Kidney epithelial cell (primary cell): ENCODE measurements at regions not wholly inside any gene's neighbourhood (a gene's known extent, or its start where the extent isn't known, plus 50 kb on each side); places are given as distances from the start of the nearest gene placed in this dataset.

Experiments used
- DNase-seq: peaks from one replicate; pipeline ENCODE4 v3.0.0-alpha.2; 2010; ENCODE audit warnings: low read depth
- H3K27me3 ChIP-seq: 2 replicates; pipeline ENCODE4 v1.6.0; 2011; ENCODE audit warnings: low read length; ENCODE audit not compliant: control insufficient read depth, insufficient read depth
- H3K36me3 ChIP-seq: 2 replicates; pipeline ENCODE4 v1.5.1; 2011; ENCODE audit warnings: low read length; ENCODE audit not compliant: control insufficient read depth, insufficient read depth
- H3K4me3 ChIP-seq: 2 replicates; pipeline ENCODE4 v1.5.1; 2011; ENCODE audit warnings: low read depth, mild to moderate bottlenecking, control low read depth, low read length
- CTCF ChIP-seq: IDR thresholded peaks from 2 replicates; pipeline ENCODE4 v1.5.1; 2011; ENCODE audit warnings: mild to moderate bottlenecking, moderate library complexity, low read length, control low read depth, inconsistent platforms; ENCODE audit not compliant: insufficient read depth, poor library complexity, severe bottlenecking

- DNase-seq: no peak
- Histone ChIP-seq H3K36me3 (no peaks in the 10 kb centered on the region), H3K4me3 (no peak overlapping the region), H3K27me3 (no peaks in the 10 kb centered on the region)
- TF ChIP-seq CTCF: no peak
Measured at GRCh38 chrX:10327651-10328050, 170.9 kb downstream of the CLCN4 start.

GRCh38 chrX:10329984-10330383 lies 173.2 kb downstream of the CLCN4 start:
- no peak for DNase-seq
- Histone ChIP-seq H3K27me3 (no peaks in the 10 kb centered on the region), H3K36me3 (no peaks in the 10 kb centered on the region), H3K4me3 (no peak overlapping the region)
- TF ChIP-seq CTCF: no peak

- H3K4me3 ChIP-seq: no peak overlapping the region
- no peak for DNase-seq
- H3K27me3 ChIP-seq: no peaks in the 10 kb centered on the region
- no peak for TF ChIP-seq CTCF
- H3K36me3 ChIP-seq: no peaks in the 10 kb centered on the region
Measured at GRCh38 chrX:10341309-10341708, 184.5 kb downstream of the CLCN4 start.

- DNase-seq: no peak
- no peak for TF ChIP-seq CTCF
- no peaks in the 10 kb centered on the region for H3K27me3 ChIP-seq
Measured at GRCh38 chrX:10350221-10350620, 193.4 kb downstream of the CLCN4 start.

GRCh38 chrX:10350981-10351380 lies 194.2 kb downstream of the CLCN4 start:
- Histone ChIP-seq H3K4me3 (no peak overlapping the region), H3K27me3 (no peaks in the 10 kb centered on the region), H3K36me3 (no peaks in the 10 kb centered on the region)
- no peak for DNase-seq
- no peak for TF ChIP-seq CTCF

More at GRCh38 chrX:10350221-10350620, 193.4 kb downstream of the CLCN4 start:
- Histone ChIP-seq H3K4me3 (no peak overlapping the region), H3K36me3 (no peaks in the 10 kb centered on the region)

- Histone ChIP-seq H3K36me3 (no peaks in the 10 kb centered on the region), H3K4me3 (no peak overlapping the region), H3K27me3 (no peaks in the 10 kb centered on the region)
- TF ChIP-seq CTCF: no peak
- no peak for DNase-seq
Measured at GRCh38 chrX:10352536-10352935, 195.8 kb downstream of the CLCN4 start.
